ENCODE measurements at regions not wholly inside any gene's neighbourhood (a gene's known extent, or its start where the extent isn't known, plus 50 kb on each side); places are given as distances from the start of the nearest gene placed in this dataset.

GRCh38 chr7:84677117-84677732, 482.6 kb upstream of the SEMA3A start:
- TF ChIP-seq TSHZ2 (CRISPR knock-in tag; IDR thresholded peaks at IDR 0.05) = no peak
- TF ChIP-seq RARB (CRISPR knock-in tag; IDR thresholded peaks at IDR 0.05) = no peak
- TF ChIP-seq CSRNP3 (CRISPR knock-in tag; IDR thresholded peaks at IDR 0.05) = no peak
- no peak for TF ChIP-seq ZNF8 (CRISPR knock-in tag; IDR thresholded peaks at IDR 0.05)
- ATAC-seq = no peak

- TF ChIP-seq CSRNP3 (CRISPR knock-in tag; IDR thresholded peaks at IDR 0.05) = peak; percentile 71; the same call in 1 of the 2 replicates
- no peak for TF ChIP-seq TOX (CRISPR knock-in tag; IDR thresholded peaks at IDR 0.05; ENCODE audit: borderline replicate concordance)
- TF ChIP-seq ARNTL (CRISPR knock-in tag; IDR thresholded peaks at IDR 0.05; ENCODE audit: borderline replicate concordance, low read depth) = no peak
- TF ChIP-seq ZNF8 (CRISPR knock-in tag; IDR thresholded peaks at IDR 0.05) = peak; percentile 53
- TF ChIP-seq PPARA (CRISPR knock-in tag; IDR thresholded peaks at IDR 0.05; ENCODE audit: borderline replicate concordance) = no peak
- no peak for TF ChIP-seq ZFP30 (CRISPR knock-in tag; IDR thresholded peaks at IDR 0.05)
- TF ChIP-seq SNAI2 (CRISPR knock-in tag; IDR thresholded peaks at IDR 0.05) = 0 out of 2 replicates have a peak, but pooled peaks have one; percentile 12
- TF ChIP-seq TSHZ2 (CRISPR knock-in tag; IDR thresholded peaks at IDR 0.05) = peak; percentile 94
- no peak for TF ChIP-seq OSR1 (CRISPR knock-in tag; IDR thresholded peaks at IDR 0.05)
- no peak; the same call in 1 of the 2 replicates for TF ChIP-seq ESRRG (CRISPR knock-in tag; IDR thresholded peaks at IDR 0.05)
- no peak; the same call in 1 of the 2 replicates for TF ChIP-seq PATZ1 (CRISPR knock-in tag; IDR thresholded peaks at IDR 0.05; ENCODE audit: borderline replicate concordance)
- no peak for TF ChIP-seq ZC3H10 (CRISPR knock-in tag; IDR thresholded peaks at IDR 0.05)
- TF ChIP-seq POU6F1 (CRISPR knock-in tag; IDR thresholded peaks at IDR 0.05; ENCODE audit: borderline replicate concordance, low read depth) = no peak
- TF ChIP-seq BACH2 (CRISPR knock-in tag; IDR thresholded peaks at IDR 0.05; ENCODE audit: borderline replicate concordance) = no peak
- TF ChIP-seq ISL1 (CRISPR knock-in tag; IDR thresholded peaks at IDR 0.05) = peak; percentile 83
- TF ChIP-seq RARB (CRISPR knock-in tag; IDR thresholded peaks at IDR 0.05) = no peak
- no peak for TF ChIP-seq ZNF565 (CRISPR knock-in tag; conservative IDR thresholded peaks at IDR 0.05; ENCODE audit: low read depth)
- peak; percentile 67; the same call in 1 of the 2 replicates for TF ChIP-seq CREB5 (CRISPR knock-in tag; IDR thresholded peaks at IDR 0.05; ENCODE audit: low read depth)
- TF ChIP-seq CSDC2 (CRISPR knock-in tag; IDR thresholded peaks at IDR 0.05) = no peak
- TF ChIP-seq GLIS3 (CRISPR knock-in tag; IDR thresholded peaks at IDR 0.05) = no peak; the same call in 1 of the 2 replicates
- TF ChIP-seq ZFP3 (CRISPR knock-in tag; IDR thresholded peaks at IDR 0.05) = peak; percentile 77
- TF ChIP-seq TCF4 (CRISPR knock-in tag; IDR thresholded peaks at IDR 0.05; ENCODE audit: borderline replicate concordance) = peak; percentile 83; the same call in 1 of the 2 replicates
- no peak; the same call in 1 of the 2 replicates for TF ChIP-seq ZNF70 (CRISPR knock-in tag; IDR thresholded peaks at IDR 0.05)
- no peak for ATAC-seq
Observed at GRCh38 chr7:84675633-84676034, 481.0 kb upstream of the SEMA3A start.
